K562 (cell line): ENCODE measurements at regions not wholly inside any gene's neighbourhood (a gene's known extent, or its start where the extent isn't known, plus 50 kb on each side); places are given as distances from the start of the nearest gene placed in this dataset.

ENCODE experiments used
- ATAC-seq: fragments of 200-7000 bp; cut with Tn5 transposase; 3 replicates; pipeline ENCODE4 v1.9.1; 2020; ENCODE audit warnings: moderate library complexity
- BruUV-seq: library from RNA; stranded (reverse); fragments of 400-500 nt; replicated peaks from 2 replicates; lab custom pipeline; 2021; lab: Mats Ljungman, UMichigan
- CTCF ChIA-PET: fragments of 300-600 bp; formaldehyde crosslinking; extraction: SDS; loops from one replicate; lab custom pipeline; 2021; ENCODE audit warnings: low intra/inter-chr PET ratio; lab: Yijun Ruan, JAX
- POLR2A ChIA-PET: fragments of 300-600, 350-650 bp; sonication (Branson Sonifier 250); formaldehyde crosslinking; extraction: SDS; loops from one replicate; lab custom pipeline; 2021; ENCODE audit warnings: antibody characterized with exemption, inconsistent platforms; lab: Yijun Ruan, JAX
- DNase-seq, 4 experiments: peaks; one replicate each; pipeline versions ENCODE4 v3.0.0 to v3.0.0-alpha.2; 2011 to 2018; ENCODE audit warnings: low spot score in 3 of 4, mixed read lengths in 3 of 4; ENCODE audit errors: extremely low read depth in 1 of 4
- FAIRE-seq: peaks from 2 replicates; lab custom pipeline; 2011; peaks lifted over from hg19 to GRCh38; lab: Jason Lieb, UNC
- H2AFZ ChIP-seq: 2 replicates; pipeline ENCODE4 v1.6.0; 2011; ENCODE audit warnings: low read depth, low read length, control low read depth, inconsistent platforms
- H3K27ac ChIP-seq: fragments of 200-600 bp; 3 replicates; pipeline ENCODE4 v1.8.0; 2011; ENCODE audit warnings: low read depth, mild to moderate bottlenecking, control low read depth, inconsistent platforms, low read length, moderate library complexity, mixed read lengths; ENCODE audit errors: extremely low read depth
- H3K27me3 ChIP-seq, 2 experiments: fragments of 300-600 bp in 1 of 2; 2 replicates in 1 of 2; 3 replicates in 1 of 2; pipeline versions ENCODE4 v1.6.0 to v1.8.0; 2011; ENCODE audit warnings: inconsistent platforms in 2 of 2, low read length in 2 of 2, mild to moderate bottlenecking in 1 of 2, mixed read lengths in 1 of 2, moderate library complexity in 1 of 2; ENCODE audit not compliant: control insufficient read depth in 2 of 2, insufficient read depth in 2 of 2
- H3K36me3 ChIP-seq: fragments of 300-600 bp; 3 replicates; pipeline ENCODE4 v1.8.0; 2011; ENCODE audit warnings: mild to moderate bottlenecking, low read length, inconsistent platforms; ENCODE audit not compliant: control insufficient read depth, insufficient read depth
- H3K4me1 ChIP-seq, 2 experiments: fragments of 200-600 bp in 1 of 2; replicated peaks in 1 of 2; 2 replicates in 1 of 2; 3 replicates in 1 of 2; pipeline versions ENCODE4 v1.5.1 to v1.8.0; 2011; ENCODE audit warnings: inconsistent platforms in 2 of 2, low read length in 2 of 2, mild to moderate bottlenecking in 1 of 2, mixed read lengths in 1 of 2, moderate library complexity in 1 of 2; ENCODE audit not compliant: control insufficient read depth in 2 of 2, insufficient read depth in 2 of 2
- H3K4me2 ChIP-seq: 2 replicates; pipeline ENCODE4 v1.6.1; 2011; ENCODE audit warnings: low read length, control low read depth, inconsistent platforms, mixed read lengths; ENCODE audit not compliant: insufficient read depth
- H3K4me3 ChIP-seq: fragments of 200-600 bp; sonication (generic), shearing (Covaris generic); 2 replicates; pipeline ENCODE4 v1.5.1; 2016; ENCODE audit warnings: control low read depth, inconsistent platforms
- H3K79me2 ChIP-seq: fragments of 200-600 bp; 3 replicates; pipeline ENCODE4 v1.8.0; 2011; ENCODE audit warnings: low read length, inconsistent platforms; ENCODE audit not compliant: control insufficient read depth, insufficient read depth
- H3K9ac ChIP-seq, 2 experiments: 2 replicates each; pipeline versions ENCODE4 v1.6.0 to v1.6.1; 2011; ENCODE audit warnings: low read depth in 2 of 2, low read length in 2 of 2, control low read depth in 1 of 2, inconsistent platforms in 1 of 2, mild to moderate bottlenecking in 1 of 2, mixed read lengths in 1 of 2; ENCODE audit not compliant: insufficient read depth in 1 of 2
- H3K9me1 ChIP-seq: one replicate; pipeline ENCODE4 v1.6.0; 2011; ENCODE audit warnings: inconsistent platforms, mild to moderate bottlenecking, low read length, moderate library complexity; ENCODE audit not compliant: control insufficient read depth, insufficient read depth
- H3K9me3 ChIP-seq: replicated peaks from 2 replicates; pipeline ENCODE4 v1.5.1; 2011; ENCODE audit warnings: low read depth, low read length, inconsistent platforms; ENCODE audit not compliant: control insufficient read depth, insufficient read depth
- H4K20me1 ChIP-seq: replicated peaks from 2 replicates; pipeline ENCODE4 v1.6.1; 2011; ENCODE audit warnings: low read length, inconsistent platforms, mixed read lengths; ENCODE audit not compliant: control insufficient read depth, insufficient read depth
- CBX1 ChIP-seq: sonication (generic); IDR thresholded peaks from 2 replicates; pipeline ENCODE4 v1.6.1; 2016; ENCODE audit warnings: antibody characterized with exemption, low read depth, mild to moderate bottlenecking
- E2F3 ChIP-seq: fragments of 250-450 bp; sonication (Bioruptor Pico); IDR thresholded peaks from 2 replicates; pipeline ENCODE4 v1.4.0; 2020; ENCODE audit warnings: mild to moderate bottlenecking
- FOXA1 ChIP-seq: fragments of 450-650 bp; IDR thresholded peaks from 2 replicates; pipeline ENCODE4 v1.6.1; 2016; ENCODE audit warnings: mild to moderate bottlenecking, borderline replicate concordance
- KLF13 ChIP-seq: fragments of 450-650 bp; IDR thresholded peaks from 2 replicates; pipeline ENCODE4 v1.6.1; 2016; ENCODE audit warnings: missing genetic modification characterization, low read depth, mild to moderate bottlenecking, missing compliant biosample characterization, moderate library complexity, borderline replicate concordance
- L3MBTL2 ChIP-seq: fragments of 450-650 bp; IDR thresholded peaks from 2 replicates; pipeline ENCODE4 v1.6.1; 2016; ENCODE audit warnings: mild to moderate bottlenecking, moderate library complexity
- MIER1 ChIP-seq: fragments of 450-650 bp; IDR thresholded peaks from 2 replicates; pipeline ENCODE4 v1.6.1; 2016; ENCODE audit warnings: antibody characterized with exemption, mild to moderate bottlenecking, low read depth
- PHB ChIP-seq: fragments of 250-450 bp; sonication (Bioruptor Pico); IDR thresholded peaks from 2 replicates; pipeline ENCODE4 v1.5.0; 2021
- PURB ChIP-seq: sonication (generic); formaldehyde crosslinking; IDR thresholded peaks from 2 replicates; pipeline ENCODE4 v1.9.0; 2021; ENCODE audit warnings: low read depth, mild to moderate bottlenecking, missing genetic modification reagents
- ZNF41 ChIP-seq: fragments of 250-450 bp; sonication (Bioruptor Pico); conservative IDR thresholded peaks from 2 replicates; pipeline ENCODE4 v1.4.0; 2020; ENCODE audit warnings: mild to moderate bottlenecking
- in situ Hi-C: fragments of 300-500 bp; cut with MboI; formaldehyde crosslinking; loops from 4 replicates; pipeline ENCODE4 v1.15.0; 2018; ENCODE audit warnings: inconsistent platforms, mixed read lengths
- intact Hi-C: fragments of 100-400 bp; cut with micrococcal nuclease; formaldehyde crosslinking; loops from 2 replicates; pipeline ENCODE4 v1.14.2; 2022
- TF ChIP-seq, protein P1 (sequence below): sonication (generic); formaldehyde crosslinking; IDR thresholded peaks from 2 replicates; pipeline ENCODE4 v1.4.0; 2020; ENCODE audit warnings: mild to moderate bottlenecking, missing genetic modification reagents
- TF ChIP-seq, protein P2 (sequence below): fragments of 250-450 bp; sonication (Bioruptor Pico); IDR thresholded peaks from 2 replicates; pipeline ENCODE4 v1.8.0; 2021; ENCODE audit warnings: borderline replicate concordance, mild to moderate bottlenecking, moderate library complexity; ENCODE audit not compliant: poor library complexity, severe bottlenecking
- TF ChIP-seq, protein P3 (sequence below): fragments of 250-450 bp; sonication (Bioruptor Pico); IDR thresholded peaks from 2 replicates; pipeline ENCODE4 v1.5.0; 2020; ENCODE audit warnings: mild to moderate bottlenecking

DNA sequence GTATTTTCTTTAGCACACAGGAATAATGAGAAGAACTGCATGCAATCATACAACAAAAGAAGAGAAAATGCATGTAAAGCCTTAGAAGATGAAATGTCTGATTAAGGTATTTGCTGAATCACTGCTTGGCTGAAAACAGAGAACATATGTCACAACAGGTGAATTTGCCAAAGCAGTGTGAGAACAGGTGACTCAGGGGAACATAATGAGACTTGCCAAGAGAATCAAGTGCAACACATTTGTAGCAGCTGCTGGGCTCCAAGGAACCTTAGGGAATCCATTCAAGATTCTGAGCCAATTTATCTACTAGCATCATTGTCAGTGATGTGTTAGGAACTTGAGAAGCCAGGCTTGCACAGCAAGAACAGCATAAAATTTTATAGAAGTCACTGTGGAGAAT is 273.1 kb downstream of the PCDH20 start (continued):
- TF ChIP-seq, protein P1, sequence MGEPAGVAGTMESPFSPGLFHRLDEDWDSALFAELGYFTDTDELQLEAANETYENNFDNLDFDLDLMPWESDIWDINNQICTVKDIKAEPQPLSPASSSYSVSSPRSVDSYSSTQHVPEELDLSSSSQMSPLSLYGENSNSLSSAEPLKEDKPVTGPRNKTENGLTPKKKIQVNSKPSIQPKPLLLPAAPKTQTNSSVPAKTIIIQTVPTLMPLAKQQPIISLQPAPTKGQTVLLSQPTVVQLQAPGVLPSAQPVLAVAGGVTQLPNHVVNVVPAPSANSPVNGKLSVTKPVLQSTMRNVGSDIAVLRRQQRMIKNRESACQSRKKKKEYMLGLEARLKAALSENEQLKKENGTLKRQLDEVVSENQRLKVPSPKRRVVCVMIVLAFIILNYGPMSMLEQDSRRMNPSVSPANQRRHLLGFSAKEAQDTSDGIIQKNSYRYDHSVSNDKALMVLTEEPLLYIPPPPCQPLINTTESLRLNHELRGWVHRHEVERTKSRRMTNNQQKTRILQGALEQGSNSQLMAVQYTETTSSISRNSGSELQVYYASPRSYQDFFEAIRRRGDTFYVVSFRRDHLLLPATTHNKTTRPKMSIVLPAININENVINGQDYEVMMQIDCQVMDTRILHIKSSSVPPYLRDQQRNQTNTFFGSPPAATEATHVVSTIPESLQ (CRISPR knock-in tag) = no peak
- no peak for TF ChIP-seq KLF13
- TF ChIP-seq PURB (CRISPR knock-in tag) = no peak

DNA sequence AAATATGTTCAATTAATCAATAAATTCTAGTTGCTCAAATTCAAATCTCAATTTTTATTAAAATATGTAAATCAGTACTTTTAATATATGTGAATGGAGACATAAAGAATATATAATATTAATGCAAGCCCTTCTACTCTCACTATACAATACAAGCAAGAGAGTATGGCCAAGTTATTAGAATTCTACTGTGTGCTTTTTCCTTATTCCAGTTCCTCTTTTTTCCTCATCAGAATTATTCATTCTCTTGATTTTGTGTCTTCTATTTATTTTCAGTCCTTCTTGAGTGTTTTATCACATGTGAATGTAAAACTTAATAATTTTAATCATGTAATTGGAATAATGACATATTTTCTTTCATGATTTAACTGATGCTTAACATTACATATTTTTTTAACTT is 276.8 kb downstream of the PCDH20 start:
- no peak overlapping the region for H3K27ac ChIP-seq
- H3K4me2 ChIP-seq = no peak overlapping the region
- POLR2A ChIA-PET = no interaction called here
- H3K27me3 ChIP-seq = no peaks in the 10 kb centered on the region
- no peak for FAIRE-seq
- no peak for DNase-seq
- H2AFZ ChIP-seq = no peak overlapping the region
- no TSS peak for BruUV-seq
- H3K4me3 ChIP-seq = no peak overlapping the region
- TF ChIP-seq, protein P2, sequence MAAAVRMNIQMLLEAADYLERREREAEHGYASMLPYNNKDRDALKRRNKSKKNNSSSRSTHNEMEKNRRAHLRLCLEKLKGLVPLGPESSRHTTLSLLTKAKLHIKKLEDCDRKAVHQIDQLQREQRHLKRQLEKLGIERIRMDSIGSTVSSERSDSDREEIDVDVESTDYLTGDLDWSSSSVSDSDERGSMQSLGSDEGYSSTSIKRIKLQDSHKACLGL (CRISPR knock-in tag) = no peak
- no peak for TF ChIP-seq E2F3 (CRISPR knock-in tag)
- TF ChIP-seq ZNF41 = no peak
- no peak for TF ChIP-seq MIER1
- no peak for TF ChIP-seq L3MBTL2
- TF ChIP-seq, protein P3, sequence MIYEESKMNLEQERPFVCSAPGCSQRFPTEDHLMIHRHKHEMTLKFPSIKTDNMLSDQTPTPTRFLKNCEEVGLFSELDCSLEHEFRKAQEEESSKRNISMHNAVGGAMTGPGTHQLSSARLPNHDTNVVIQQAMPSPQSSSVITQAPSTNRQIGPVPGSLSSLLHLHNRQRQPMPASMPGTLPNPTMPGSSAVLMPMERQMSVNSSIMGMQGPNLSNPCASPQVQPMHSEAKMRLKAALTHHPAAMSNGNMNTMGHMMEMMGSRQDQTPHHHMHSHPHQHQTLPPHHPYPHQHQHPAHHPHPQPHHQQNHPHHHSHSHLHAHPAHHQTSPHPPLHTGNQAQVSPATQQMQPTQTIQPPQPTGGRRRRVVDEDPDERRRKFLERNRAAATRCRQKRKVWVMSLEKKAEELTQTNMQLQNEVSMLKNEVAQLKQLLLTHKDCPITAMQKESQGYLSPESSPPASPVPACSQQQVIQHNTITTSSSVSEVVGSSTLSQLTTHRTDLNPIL (CRISPR knock-in tag) = no peak
- TF ChIP-seq FOXA1 = no peak
- TF ChIP-seq PHB (CRISPR knock-in tag) = no peak
- no peak for TF ChIP-seq CBX1
- no peaks in the 10 kb centered on the region for H3K36me3 ChIP-seq
- in situ Hi-C loops (no loop called here), intact Hi-C loops (no loop called here)
- no peaks in the 10 kb centered on the region for H3K9me3 ChIP-seq
- H3K9me1 ChIP-seq = no peaks in the 10 kb centered on the region
- CTCF ChIA-PET = no interaction called here
- H3K4me1 ChIP-seq = no peaks in the 10 kb centered on the region
- H4K20me1 ChIP-seq = no peaks in the 10 kb centered on the region
- no peaks in the 10 kb centered on the region for H3K79me2 ChIP-seq
- ATAC-seq = no peak
- H3K9ac ChIP-seq = no peak overlapping the region
